GM12874 (cell line): ENCODE measurements at regions not wholly inside any gene's neighbourhood (a gene's known extent, or its start where the extent isn't known, plus 50 kb on each side); places are given as distances from the start of the nearest gene placed in this dataset.

Experiments
- CTCF ChIP-seq: IDR thresholded peaks from 2 replicates; pipeline ENCODE4 v1.5.1; 2011; ENCODE audit warnings: low read depth, mild to moderate bottlenecking, control low read depth, low read length, moderate library complexity; ENCODE audit not compliant: insufficient read depth

- no peak for TF ChIP-seq CTCF
Observed at GRCh38 chr3:70557976-70558375, 245.5 kb upstream of the MDFIC2 start.

- no peak for TF ChIP-seq CTCF
Observed at GRCh38 chr3:70556056-70556455, 243.6 kb upstream of the MDFIC2 start.

GRCh38 chr3:70554170-70554569, 241.7 kb upstream of the MDFIC2 start:
- no peak for TF ChIP-seq CTCF

- peak; percentile 83 for TF ChIP-seq CTCF
Observed at GRCh38 chr3:70550723-70551319, 238.4 kb upstream of the MDFIC2 start.

- no peak for TF ChIP-seq CTCF
Observed at GRCh38 chr3:70546679-70547078, 234.2 kb upstream of the MDFIC2 start.

- no peak for TF ChIP-seq CTCF
Observed at GRCh38 chr3:70543493-70543892, 231.1 kb upstream of the MDFIC2 start.

GRCh38 chr3:70539908-70540307, 227.5 kb upstream of the MDFIC2 start:
- TF ChIP-seq CTCF, result peak; percentile 38; the same call in 1 of the 2 replicates
